Activated T-helper 17 cell treated with anti-CD3 and anti-CD28 coated beads, Interleukin-2, amount 50 U/mL, for 72 hours (primary cell): ENCODE measurements at regions not wholly inside any gene's neighbourhood (a gene's known extent, or its start where the extent isn't known, plus 50 kb on each side); places are given as distances from the start of the nearest gene placed in this dataset.

ENCODE experiments used
- ATAC-seq: fragments of 150-1000 bp; cut with Tn5 transposase; replicated peaks from 2 replicates; pipeline ENCODE4 v1.10.0; 2021; ENCODE audit warnings: mild to moderate bottlenecking, moderate library complexity
- H3K27ac Mint-ChIP-seq: one replicate; pipeline ENCODE4 v1.8.0; 2022; ENCODE audit warnings: mixed read lengths
- H3K27me3 Mint-ChIP-seq: one replicate; pipeline ENCODE4 v1.8.0; 2022; ENCODE audit warnings: mixed read lengths
- H3K36me3 Mint-ChIP-seq: one replicate; pipeline ENCODE4 v1.8.0; 2022; ENCODE audit warnings: low read depth, mild to moderate bottlenecking, mixed read lengths
- H3K4me1 Mint-ChIP-seq: one replicate; pipeline ENCODE4 v1.8.0; 2022; ENCODE audit warnings: mixed read lengths
- H3K4me3 Mint-ChIP-seq: one replicate; pipeline ENCODE4 v1.8.0; 2022; ENCODE audit warnings: mild to moderate bottlenecking, mixed read lengths
- H3K9me3 Mint-ChIP-seq: one replicate; pipeline ENCODE4 v1.8.0; 2022; ENCODE audit warnings: mixed read lengths

- Mint-ChIP-seq H3K27ac (no peak overlapping the region), H3K4me1 (no peaks in the 10 kb centered on the region), H3K27me3 (peaks cover 30% of the 10 kb centered on the region)
Measured at GRCh38 chr5:141800617-141801016, 77.6 kb downstream of the PCDH1 start.

DNA sequence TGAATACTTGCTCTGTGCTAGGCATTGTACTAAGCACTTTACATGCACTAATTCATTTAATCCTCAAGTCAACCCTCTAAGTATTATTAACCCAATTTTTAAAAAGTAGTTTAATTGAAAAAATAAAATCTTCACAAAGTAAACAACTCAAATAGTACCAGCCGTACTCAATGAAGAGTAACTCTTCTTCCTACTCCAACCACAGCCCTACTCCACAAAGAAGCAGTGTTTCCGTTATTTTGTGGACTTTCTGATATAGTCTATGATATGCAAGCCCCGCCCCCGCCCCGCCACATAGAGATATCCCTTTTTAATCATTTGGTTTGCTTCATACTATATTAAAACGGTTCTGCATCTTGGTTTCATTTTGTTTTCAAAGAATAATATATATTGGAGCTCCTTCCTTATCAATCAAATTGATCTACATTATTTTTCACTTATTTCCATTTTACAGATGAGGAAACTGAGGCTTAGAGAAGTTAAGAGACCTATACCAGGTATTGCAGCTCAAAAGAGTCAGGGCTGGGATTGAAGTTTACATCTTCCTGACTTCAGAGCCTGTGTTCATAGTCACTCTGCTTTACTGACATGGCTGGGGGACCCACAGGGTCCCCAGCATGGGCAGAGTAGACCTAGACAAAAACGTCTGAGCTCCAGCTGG lies 78.6 kb downstream of the PCDH1 start:
- Mint-ChIP-seq H3K4me3 (no peak overlapping the region), H3K27me3 (peaks cover 22% of the 10 kb centered on the region), H3K27ac (no peak overlapping the region), H3K36me3 (no peaks in the 10 kb centered on the region), H3K9me3 (no peaks in the 10 kb centered on the region), H3K4me1 (no peaks in the 10 kb centered on the region)
- ATAC-seq, result no peak

More at GRCh38 chr5:141800617-141801016, 77.6 kb downstream of the PCDH1 start:
- Mint-ChIP-seq H3K9me3 (no peaks in the 10 kb centered on the region), H3K4me3 (no peak overlapping the region), H3K36me3 (no peaks in the 10 kb centered on the region)
- no peak for ATAC-seq

DNA sequence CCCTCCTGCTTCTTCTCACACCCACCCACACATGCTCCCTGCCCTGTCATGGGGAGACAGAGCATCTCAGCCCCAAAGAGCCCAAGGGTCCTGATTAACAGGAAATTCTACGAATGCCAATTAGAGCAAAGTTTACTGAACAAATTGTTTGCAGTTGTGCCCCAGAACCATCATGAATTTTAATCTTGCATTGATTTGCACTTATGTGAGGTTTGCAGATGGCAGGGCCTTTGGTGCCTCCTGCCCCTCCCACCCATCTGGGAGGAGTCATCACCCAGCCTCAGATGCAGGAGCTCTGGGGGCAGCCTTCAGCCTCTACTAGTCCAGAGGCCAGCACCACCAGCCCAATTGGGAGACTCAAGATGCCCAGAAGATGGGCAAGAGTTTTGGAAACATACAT lies 80.8 kb downstream of the PCDH1 start:
- Mint-ChIP-seq H3K4me1 (no peaks in the 10 kb centered on the region), H3K4me3 (no peak overlapping the region), H3K36me3 (no peaks in the 10 kb centered on the region), H3K27me3 (peaks cover 11% of the 10 kb centered on the region), H3K27ac (no peak overlapping the region), H3K9me3 (no peaks in the 10 kb centered on the region)
- no peak for ATAC-seq

GRCh38 chr5:141795421-141795820 lies 82.8 kb downstream of the PCDH1 start:
- Mint-ChIP-seq H3K36me3 (no peaks in the 10 kb centered on the region), H3K4me3 (no peak overlapping the region), H3K4me1 (no peaks in the 10 kb centered on the region), H3K9me3 (no peaks in the 10 kb centered on the region), H3K27ac (no peak overlapping the region), H3K27me3 (peaks cover 9% of the 10 kb centered on the region)
- no peak for ATAC-seq

- peaks cover 14% of the 10 kb centered on the region for H3K27me3 Mint-ChIP-seq
- no peak for ATAC-seq
- no peaks in the 10 kb centered on the region for H3K4me1 Mint-ChIP-seq
- H3K36me3 Mint-ChIP-seq, result no peaks in the 10 kb centered on the region
- no peaks in the 10 kb centered on the region for H3K9me3 Mint-ChIP-seq
- no peak overlapping the region for H3K4me3 Mint-ChIP-seq
- H3K27ac Mint-ChIP-seq, result peak overlapping the region; percentile 29
Measured at GRCh38 chr5:141793881-141794280, 84.3 kb downstream of the PCDH1 start.

- no peak for ATAC-seq
- Mint-ChIP-seq H3K4me3 (no peak overlapping the region), H3K9me3 (no peaks in the 10 kb centered on the region), H3K36me3 (no peaks in the 10 kb centered on the region), H3K27me3 (peaks cover 18% of the 10 kb centered on the region), H3K4me1 (no peaks in the 10 kb centered on the region), H3K27ac (peak overlapping the region; percentile 29)
Measured at GRCh38 chr5:141793403-141793802, 84.8 kb downstream of the PCDH1 start.

DNA sequence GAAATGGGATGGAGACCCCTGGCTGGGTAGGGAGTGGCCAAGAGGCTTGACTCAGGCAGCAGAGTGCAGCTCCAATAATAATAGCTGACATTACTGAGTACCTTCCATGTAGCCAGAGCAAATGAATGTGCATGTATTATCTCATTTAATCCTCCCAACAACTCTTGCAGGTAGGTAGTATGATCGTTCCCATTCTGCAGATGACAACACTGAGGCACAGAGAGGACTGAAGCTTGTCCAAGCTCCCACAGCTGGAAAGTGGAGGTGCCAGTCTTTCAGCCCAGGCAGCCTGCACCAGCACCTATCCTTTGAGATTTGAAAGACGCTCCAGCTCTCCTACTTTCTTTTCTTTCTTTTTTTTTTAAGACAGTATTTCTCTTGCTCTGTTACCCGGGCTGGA lies 87.6 kb downstream of the PCDH1 start:
- Mint-ChIP-seq H3K4me3 (no peak overlapping the region), H3K27me3 (peaks cover 21% of the 10 kb centered on the region), H3K9me3 (no peaks in the 10 kb centered on the region), H3K36me3 (no peaks in the 10 kb centered on the region), H3K27ac (no peak overlapping the region), H3K4me1 (no peaks in the 10 kb centered on the region)
- no peak for ATAC-seq

- no peak for ATAC-seq
- Mint-ChIP-seq H3K4me3 (no peak overlapping the region), H3K27me3 (peaks cover 21% of the 10 kb centered on the region), H3K4me1 (no peaks in the 10 kb centered on the region), H3K36me3 (no peaks in the 10 kb centered on the region), H3K27ac (no peak overlapping the region), H3K9me3 (no peaks in the 10 kb centered on the region)
Measured at GRCh38 chr5:141789330-141789729, 88.9 kb downstream of the PCDH1 start.

DNA sequence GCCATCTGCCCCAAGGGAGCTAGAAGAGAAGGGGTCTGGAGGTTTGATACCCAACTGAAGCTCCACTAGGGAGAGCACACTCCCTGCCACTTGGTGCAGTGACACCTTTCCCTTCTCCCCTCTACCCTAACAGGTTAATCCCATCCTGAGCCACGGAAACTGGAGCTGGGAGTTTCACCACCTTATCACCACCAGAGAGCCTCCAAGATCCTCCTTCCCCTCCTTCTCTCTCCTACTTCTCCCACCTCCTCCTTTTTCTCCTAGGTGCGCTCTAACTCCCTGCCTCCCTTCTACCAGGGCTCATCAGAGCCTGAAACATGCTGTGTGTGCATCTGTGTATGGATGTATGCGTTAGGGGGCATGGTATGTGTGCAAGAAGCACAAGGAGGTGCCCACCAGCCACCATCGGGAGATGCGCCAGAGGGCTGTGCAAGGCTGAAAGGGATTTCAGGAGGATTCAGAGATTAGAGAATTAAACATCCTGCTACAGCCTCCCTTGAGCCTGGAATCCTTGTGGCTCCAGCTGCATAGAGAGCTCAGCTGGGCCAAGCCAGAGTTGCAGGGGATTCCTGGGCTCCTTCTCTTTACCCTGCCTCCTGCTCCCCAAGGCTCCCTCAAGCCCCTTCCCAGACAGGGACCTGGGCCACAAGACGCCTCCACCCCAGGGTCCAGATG lies 89.8 kb downstream of the PCDH1 start:
- H3K36me3 Mint-ChIP-seq, result no peaks in the 10 kb centered on the region
- no peak overlapping the region for H3K4me3 Mint-ChIP-seq
- H3K9me3 Mint-ChIP-seq, result no peaks in the 10 kb centered on the region
- no peak overlapping the region for H3K27ac Mint-ChIP-seq
- ATAC-seq, result no peak
- H3K27me3 Mint-ChIP-seq, result peaks cover 24% of the 10 kb centered on the region
- H3K4me1 Mint-ChIP-seq, result no peaks in the 10 kb centered on the region

GRCh38 chr5:141787376-141787775 lies 90.8 kb downstream of the PCDH1 start:
- Mint-ChIP-seq H3K36me3 (no peaks in the 10 kb centered on the region), H3K4me3 (no peak overlapping the region), H3K27me3 (peaks cover 21% of the 10 kb centered on the region), H3K9me3 (no peaks in the 10 kb centered on the region), H3K4me1 (no peaks in the 10 kb centered on the region), H3K27ac (no peak overlapping the region)
- no peak for ATAC-seq

DNA sequence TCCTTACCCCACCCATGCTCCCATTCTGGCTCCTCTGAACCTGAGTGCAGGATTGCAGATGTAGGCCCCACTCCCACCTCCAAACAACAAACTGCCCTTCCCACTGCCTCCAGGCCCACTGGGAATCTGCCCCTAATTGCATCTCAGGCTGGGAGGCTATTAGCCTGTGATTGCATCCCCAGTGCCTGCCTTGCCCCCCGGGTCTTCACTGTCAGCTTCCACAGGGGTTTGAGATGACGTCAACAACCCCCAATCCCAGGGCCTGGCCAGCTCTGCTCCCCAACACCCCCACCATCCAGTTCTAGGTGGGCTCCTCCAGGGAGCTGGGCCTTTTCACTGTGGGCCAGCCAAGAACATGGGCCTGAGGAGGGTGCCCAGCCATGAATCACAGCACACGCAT lies 91.5 kb downstream of the PCDH1 start:
- Mint-ChIP-seq H3K36me3 (no peaks in the 10 kb centered on the region), H3K9me3 (no peaks in the 10 kb centered on the region), H3K27me3 (peaks cover 21% of the 10 kb centered on the region), H3K4me1 (no peaks in the 10 kb centered on the region), H3K4me3 (no peak overlapping the region), H3K27ac (no peak overlapping the region)
- no peak for ATAC-seq

GRCh38 chr5:141785711-141786110 lies 92.5 kb downstream of the PCDH1 start:
- H3K36me3 Mint-ChIP-seq, result no peaks in the 10 kb centered on the region
- peaks cover 21% of the 10 kb centered on the region for H3K27me3 Mint-ChIP-seq
- no peaks in the 10 kb centered on the region for H3K4me1 Mint-ChIP-seq
- no peak overlapping the region for H3K4me3 Mint-ChIP-seq
- ATAC-seq, result no peak
- no peaks in the 10 kb centered on the region for H3K9me3 Mint-ChIP-seq
- no peak overlapping the region for H3K27ac Mint-ChIP-seq

- Mint-ChIP-seq H3K36me3 (no peaks in the 10 kb centered on the region), H3K27ac (no peak overlapping the region), H3K4me1 (no peaks in the 10 kb centered on the region), H3K27me3 (peaks cover 21% of the 10 kb centered on the region), H3K4me3 (no peak overlapping the region), H3K9me3 (no peaks in the 10 kb centered on the region)
- no peak for ATAC-seq
Measured at GRCh38 chr5:141785135-141785534, 93.1 kb downstream of the PCDH1 start.

GRCh38 chr5:141784529-141784928 lies 93.7 kb downstream of the PCDH1 start:
- no peaks in the 10 kb centered on the region for H3K4me1 Mint-ChIP-seq
- no peak overlapping the region for H3K27ac Mint-ChIP-seq
- no peaks in the 10 kb centered on the region for H3K36me3 Mint-ChIP-seq
- H3K27me3 Mint-ChIP-seq, result peaks cover 21% of the 10 kb centered on the region
- ATAC-seq, result no peak
- no peaks in the 10 kb centered on the region for H3K9me3 Mint-ChIP-seq
- no peak overlapping the region for H3K4me3 Mint-ChIP-seq

DNA sequence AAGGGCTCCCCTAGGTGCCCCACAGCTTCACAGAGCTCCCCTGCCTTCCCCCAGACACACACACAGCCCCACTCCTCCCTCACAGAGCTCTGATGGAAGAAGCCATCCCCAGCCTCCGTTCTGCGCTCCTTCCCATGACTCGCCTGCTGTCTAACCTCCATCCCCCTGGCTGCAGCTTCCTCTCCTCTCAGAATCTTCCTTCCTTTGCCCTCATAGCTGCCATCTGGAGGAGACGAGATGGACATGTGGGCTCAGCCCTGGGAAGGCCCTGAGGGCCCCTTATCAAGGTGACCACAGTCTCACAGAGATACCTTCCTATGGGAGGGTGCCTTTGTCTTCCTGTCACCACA lies 94.3 kb downstream of the PCDH1 start:
- ATAC-seq, result no peak
- no peak overlapping the region for H3K27ac Mint-ChIP-seq
- H3K36me3 Mint-ChIP-seq, result no peaks in the 10 kb centered on the region
- H3K4me1 Mint-ChIP-seq, result no peaks in the 10 kb centered on the region
- peaks cover 15% of the 10 kb centered on the region for H3K27me3 Mint-ChIP-seq
- no peaks in the 10 kb centered on the region for H3K9me3 Mint-ChIP-seq
- no peak overlapping the region for H3K4me3 Mint-ChIP-seq
